HUES64 (cell line): ENCODE measurements at regions not wholly inside any gene's neighbourhood (a gene's known extent, or its start where the extent isn't known, plus 50 kb on each side); places are given as distances from the start of the nearest gene placed in this dataset.

Source experiments
- H3K27ac ChIP-seq: 2 replicates; pipeline ENCODE4 v1.7.0; 2013; ENCODE audit warnings: low read depth, low read length, inconsistent platforms
- H3K27me3 ChIP-seq: 2 replicates; pipeline ENCODE4 v1.6.1; 2013; ENCODE audit warnings: mild to moderate bottlenecking, low read length; ENCODE audit not compliant: insufficient read depth
- H3K36me3 ChIP-seq: 2 replicates; pipeline ENCODE4 v1.6.1; 2013; ENCODE audit warnings: mild to moderate bottlenecking, low read length; ENCODE audit not compliant: insufficient read depth
- H3K4me1 ChIP-seq: 2 replicates; pipeline ENCODE4 v1.6.1; 2013; ENCODE audit warnings: mild to moderate bottlenecking, low read length, moderate library complexity; ENCODE audit not compliant: insufficient read depth
- H3K4me3 ChIP-seq: 2 replicates; pipeline ENCODE4 v1.5.1; 2013; ENCODE audit warnings: mild to moderate bottlenecking, low read length, moderate library complexity
- H3K9ac ChIP-seq: 2 replicates; pipeline ENCODE4 v1.6.1; 2013; ENCODE audit warnings: mild to moderate bottlenecking, low read depth, low read length
- H3K9me3 ChIP-seq: 2 replicates; pipeline ENCODE4 v1.6.1; 2013; ENCODE audit warnings: low read depth, low read length; ENCODE audit not compliant: insufficient read depth
- WGBS: fragments of 150-250, 120-280 bp; methylation state at CpG from one replicate; pipeline ENCODE4 v1.1.7; 2013; ENCODE audit warnings: missing lambda C conversion rate; 5-methylcytosine and 5-hydroxymethylcytosine counted together

- WGBS = 94% methylated on average over 8 of the region's 8 CpGs
- no peaks in the 10 kb centered on the region; the same call in 1 of the 2 replicates for H3K9me3 ChIP-seq
- H3K27ac ChIP-seq = no peak overlapping the region
- no peaks in the 10 kb centered on the region for H3K4me1 ChIP-seq
- H3K4me3 ChIP-seq = no peak overlapping the region
- no peaks in the 10 kb centered on the region for H3K27me3 ChIP-seq
- H3K36me3 ChIP-seq = no peaks in the 10 kb centered on the region
- H3K9ac ChIP-seq = no peak overlapping the region
These were observed 296.5 kb upstream of the ZNF32 start for GRCh38 chr10:43945094-43945730.

GRCh38 chr10:43944381-43945093 is 295.9 kb upstream of the ZNF32 start:
- H3K4me3 ChIP-seq = no peak overlapping the region
- H3K27me3 ChIP-seq = no peaks in the 10 kb centered on the region
- H3K27ac ChIP-seq = no peak overlapping the region
- H3K36me3 ChIP-seq = no peaks in the 10 kb centered on the region
- H3K9me3 ChIP-seq = no peaks in the 10 kb centered on the region
- H3K9ac ChIP-seq = no peak overlapping the region
- H3K4me1 ChIP-seq = no peaks in the 10 kb centered on the region
- WGBS = 91% methylated on average over 4 of the region's 5 CpGs

- Histone ChIP-seq H3K36me3 (no peaks in the 10 kb centered on the region), H3K27ac (no peak overlapping the region), H3K9me3 (no peaks in the 10 kb centered on the region), H3K27me3 (no peaks in the 10 kb centered on the region), H3K9ac (no peak overlapping the region), H3K4me3 (no peak overlapping the region), H3K4me1 (no peaks in the 10 kb centered on the region)
- 96% methylated on average over 9 of the region's 9 CpGs for WGBS
These were observed 295.2 kb upstream of the ZNF32 start for GRCh38 chr10:43943818-43944360.

GRCh38 chr10:43943119-43943817 is 294.6 kb upstream of the ZNF32 start:
- H3K27ac ChIP-seq = no peak overlapping the region
- no peaks in the 10 kb centered on the region for H3K4me1 ChIP-seq
- no peaks in the 10 kb centered on the region for H3K36me3 ChIP-seq
- H3K4me3 ChIP-seq = no peak overlapping the region
- 87% methylated on average over 15 of the region's 15 CpGs for WGBS
- H3K27me3 ChIP-seq = no peaks in the 10 kb centered on the region
- no peak overlapping the region for H3K9ac ChIP-seq
- H3K9me3 ChIP-seq = no peaks in the 10 kb centered on the region

GRCh38 chr10:43942096-43942850 is 293.6 kb upstream of the ZNF32 start:
- Histone ChIP-seq H3K9me3 (no peaks in the 10 kb centered on the region), H3K27me3 (no peaks in the 10 kb centered on the region), H3K4me1 (no peaks in the 10 kb centered on the region), H3K36me3 (no peaks in the 10 kb centered on the region), H3K27ac (no peak overlapping the region), H3K4me3 (no peak overlapping the region), H3K9ac (no peak overlapping the region)
- WGBS = 90% methylated on average over 10 of the region's 10 CpGs

- Histone ChIP-seq H3K27me3 (no peaks in the 10 kb centered on the region), H3K27ac (no peak overlapping the region), H3K4me1 (no peaks in the 10 kb centered on the region), H3K9me3 (no peaks in the 10 kb centered on the region), H3K36me3 (no peaks in the 10 kb centered on the region), H3K4me3 (no peak overlapping the region), H3K9ac (no peak overlapping the region)
- WGBS = 90% methylated on average over 4 of the region's 4 CpGs
These were observed 292.5 kb upstream of the ZNF32 start for GRCh38 chr10:43940898-43941837.

GRCh38 chr10:43939939-43940820 is 291.5 kb upstream of the ZNF32 start:
- Histone ChIP-seq H3K9ac (no peak overlapping the region), H3K4me1 (no peaks in the 10 kb centered on the region), H3K36me3 (no peaks in the 10 kb centered on the region), H3K27ac (no peak overlapping the region), H3K27me3 (no peaks in the 10 kb centered on the region), H3K9me3 (no peaks in the 10 kb centered on the region), H3K4me3 (no peak overlapping the region)
- 83% methylated on average over 10 of the region's 10 CpGs for WGBS

- no peaks in the 10 kb centered on the region for H3K4me1 ChIP-seq
- H3K36me3 ChIP-seq = no peaks in the 10 kb centered on the region
- 78% methylated on average over 6 of the region's 6 CpGs for WGBS
These were observed 290.8 kb upstream of the ZNF32 start for GRCh38 chr10:43939389-43939938.

GRCh38 chr10:43938810-43939209 is 290.1 kb upstream of the ZNF32 start:
- no peak overlapping the region for H3K27ac ChIP-seq
- H3K36me3 ChIP-seq = no peaks in the 10 kb centered on the region
- H3K4me1 ChIP-seq = no peaks in the 10 kb centered on the region
- no peak overlapping the region for H3K4me3 ChIP-seq
- no peak overlapping the region for H3K9ac ChIP-seq
- WGBS = 84% methylated on average over 8 of the region's 8 CpGs
- H3K27me3 ChIP-seq = no peaks in the 10 kb centered on the region
- no peaks in the 10 kb centered on the region for H3K9me3 ChIP-seq

More at GRCh38 chr10:43939389-43939938, 290.8 kb upstream of the ZNF32 start:
- no peak overlapping the region for H3K27ac ChIP-seq
- no peaks in the 10 kb centered on the region for H3K27me3 ChIP-seq
- no peak overlapping the region for H3K4me3 ChIP-seq
- H3K9ac ChIP-seq = no peak overlapping the region
- H3K9me3 ChIP-seq = no peaks in the 10 kb centered on the region
